Loucy (cell line): ENCODE measurements at regions not wholly inside any gene's neighbourhood (a gene's known extent, or its start where the extent isn't known, plus 50 kb on each side); places are given as distances from the start of the nearest gene placed in this dataset.

Experiments used
- H2AFZ ChIP-seq: fragments of 200-600 bp; sonication (generic); 2 replicates; pipeline ENCODE4 v1.6.0; 2016; ENCODE audit warnings: antibody characterized with exemption, mild to moderate bottlenecking, low read length, moderate library complexity
- H3F3A ChIP-seq: fragments of 200-600 bp; 2 replicates; pipeline ENCODE4 v1.6.0; 2016; ENCODE audit warnings: antibody characterized with exemption, low read depth, mild to moderate bottlenecking
- H3K27me3 ChIP-seq: fragments of 200-600 bp; sonication (generic); 2 replicates; pipeline ENCODE4 v1.6.1; 2014; ENCODE audit warnings: low read length, mild to moderate bottlenecking; ENCODE audit not compliant: insufficient read depth, poor library complexity, severe bottlenecking
- H3K36me3 ChIP-seq: fragments of 200-600 bp; sonication (generic); 2 replicates; pipeline ENCODE4 v1.6.1; 2016; ENCODE audit warnings: low read length; ENCODE audit not compliant: insufficient read depth
- H3K4me1 ChIP-seq: fragments of 200-600 bp; sonication (generic); 2 replicates; pipeline ENCODE4 v1.5.1; 2014; ENCODE audit warnings: low read length, mild to moderate bottlenecking; ENCODE audit not compliant: insufficient read depth, poor library complexity, severe bottlenecking
- H3K4me2 ChIP-seq: fragments of 200-600 bp; sonication (generic); 2 replicates; pipeline ENCODE4 v1.6.0; 2014; ENCODE audit warnings: antibody characterized with exemption, low read length, low read depth, mild to moderate bottlenecking; ENCODE audit not compliant: poor library complexity, severe bottlenecking
- H3K4me3 ChIP-seq: fragments of 200-600 bp; sonication (generic); 2 replicates; pipeline ENCODE4 v1.5.1; 2014; ENCODE audit warnings: low read length, mild to moderate bottlenecking, mixed read lengths; ENCODE audit not compliant: poor library complexity, severe bottlenecking
- H3K79me2 ChIP-seq: fragments of 200-600 bp; sonication (generic); 2 replicates; pipeline ENCODE4 v1.6.1; 2014; ENCODE audit warnings: low read length; ENCODE audit not compliant: insufficient read depth
- H3K9ac ChIP-seq: fragments of 200-600 bp; sonication (generic); 2 replicates; pipeline ENCODE4 v1.6.0; 2014; ENCODE audit warnings: mild to moderate bottlenecking, low read depth, low read length, moderate library complexity; ENCODE audit not compliant: poor library complexity, severe bottlenecking
- H3K9me2 ChIP-seq: fragments of 200-600 bp; sonication (generic); replicated peaks from 2 replicates; pipeline ENCODE4 v1.6.1; 2016; ENCODE audit warnings: low read depth, low read length, mixed read lengths
- H3K9me3 ChIP-seq: fragments of 200-600 bp; sonication (generic); 2 replicates; pipeline ENCODE4 v1.6.1; 2014; ENCODE audit warnings: mild to moderate bottlenecking, antibody characterized with exemption, low read length, low read depth; ENCODE audit not compliant: insufficient read depth
- H4K20me1 ChIP-seq: fragments of 200-600 bp; sonication (generic); 2 replicates; pipeline ENCODE4 v1.6.0; 2014; ENCODE audit warnings: antibody characterized with exemption, low read length, mild to moderate bottlenecking; ENCODE audit not compliant: insufficient read depth, poor library complexity, severe bottlenecking
- CTCF ChIP-seq: fragments of 200-600 bp; sonication (generic); conservative IDR thresholded peaks from 2 replicates; pipeline ENCODE4 v1.5.1; 2014; ENCODE audit warnings: mild to moderate bottlenecking, antibody characterized with exemption, low read length
- EZH2phosphoT487 ChIP-seq: fragments of 200-600 bp; IDR thresholded peaks from 2 replicates; pipeline ENCODE4 v1.6.1; 2018; ENCODE audit warnings: antibody characterized with exemption, mild to moderate bottlenecking, moderate library complexity, borderline replicate concordance

GRCh38 chr10:78285226-78285625 is 251.6 kb downstream of the RPS24 start:
- Histone ChIP-seq H2AFZ (no peak overlapping the region), H3K9me2 (no peaks in the 10 kb centered on the region), H3K79me2 (no peaks in the 10 kb centered on the region), H3K27me3 (no peaks in the 10 kb centered on the region), H3F3A (no peaks in the 10 kb centered on the region), H3K4me2 (no peak overlapping the region), H3K4me3 (no peak overlapping the region), H3K9me3 (no peaks in the 10 kb centered on the region), H3K36me3 (no peaks in the 10 kb centered on the region), H3K4me1 (no peaks in the 10 kb centered on the region), H4K20me1 (no peaks in the 10 kb centered on the region), H3K9ac (no peak overlapping the region)
- TF ChIP-seq CTCF (no peak), EZH2phosphoT487 (no peak)

- Histone ChIP-seq H3K4me2 (no peak overlapping the region), H3K36me3 (no peaks in the 10 kb centered on the region), H3K9me2 (no peaks in the 10 kb centered on the region), H3K79me2 (no peaks in the 10 kb centered on the region), H3F3A (no peaks in the 10 kb centered on the region), H3K9ac (no peak overlapping the region), H3K27me3 (no peaks in the 10 kb centered on the region), H3K4me3 (no peak overlapping the region), H4K20me1 (no peaks in the 10 kb centered on the region), H2AFZ (no peak overlapping the region), H3K4me1 (no peaks in the 10 kb centered on the region), H3K9me3 (no peaks in the 10 kb centered on the region)
- no peak for TF ChIP-seq EZH2phosphoT487
- TF ChIP-seq CTCF = no peak
Observed at GRCh38 chr10:78286186-78286585, 252.5 kb downstream of the RPS24 start.

GRCh38 chr10:78286668-78287067 is 253.0 kb downstream of the RPS24 start:
- Histone ChIP-seq H3K4me3 (no peak overlapping the region), H3K9ac (no peak overlapping the region), H3F3A (no peaks in the 10 kb centered on the region), H2AFZ (no peak overlapping the region), H4K20me1 (no peaks in the 10 kb centered on the region), H3K27me3 (no peaks in the 10 kb centered on the region), H3K4me2 (no peak overlapping the region), H3K9me2 (no peaks in the 10 kb centered on the region), H3K36me3 (no peaks in the 10 kb centered on the region), H3K9me3 (no peaks in the 10 kb centered on the region), H3K4me1 (no peaks in the 10 kb centered on the region), H3K79me2 (no peaks in the 10 kb centered on the region)
- TF ChIP-seq EZH2phosphoT487 (no peak), CTCF (no peak)
